MCF 10A (cell line): ENCODE measurements at regions not wholly inside any gene's neighbourhood (a gene's known extent, or its start where the extent isn't known, plus 50 kb on each side); places are given as distances from the start of the nearest gene placed in this dataset.

Experiments
- BruUV-seq: library from RNA; stranded (reverse); fragments of 400-500 nt; replicated peaks from 2 replicates; lab custom pipeline; 2021; lab: Mats Ljungman, UMichigan
- CTCF ChIA-PET: fragments of 300-600 bp; sonication (Branson Sonifier 250); formaldehyde crosslinking; extraction: SDS; loops from one replicate; lab custom pipeline; 2021; ENCODE audit warnings: antibody characterized with exemption, inconsistent platforms; lab: Yijun Ruan, JAX
- POLR2A ChIA-PET: fragments of 300-600, 350-650 bp; sonication (Branson Sonifier 250); formaldehyde crosslinking; extraction: SDS; loops from one replicate; lab custom pipeline; 2020; ENCODE audit warnings: antibody characterized with exemption, inconsistent platforms; lab: Yijun Ruan, JAX
- DNase-seq: peaks from one replicate; pipeline ENCODE4 v3.0.0-alpha.2; 2018; ENCODE audit not compliant: unreplicated experiment
- H3K27ac Mint-ChIP-seq: one replicate; pipeline ENCODE4 v1.8.0; 2022; ENCODE audit warnings: mild to moderate bottlenecking, low read depth, mixed read lengths; ENCODE audit not compliant: unreplicated experiment
- H3K27me3 Mint-ChIP-seq: one replicate; pipeline ENCODE4 v1.8.0; 2022; ENCODE audit warnings: mixed read lengths; ENCODE audit not compliant: insufficient read depth, unreplicated experiment
- H3K36me3 Mint-ChIP-seq: one replicate; pipeline ENCODE4 v1.8.0; 2022; ENCODE audit warnings: mild to moderate bottlenecking, moderate library complexity, mixed read lengths; ENCODE audit not compliant: insufficient read depth, unreplicated experiment
- H3K4me1 Mint-ChIP-seq: one replicate; pipeline ENCODE4 v1.8.0; 2022; ENCODE audit warnings: mixed read lengths; ENCODE audit not compliant: insufficient read depth, unreplicated experiment
- H3K4me3 Mint-ChIP-seq: one replicate; pipeline ENCODE4 v1.8.0; 2022; ENCODE audit warnings: mild to moderate bottlenecking, moderate library complexity, mixed read lengths; ENCODE audit not compliant: unreplicated experiment
- H3K9me3 Mint-ChIP-seq: one replicate; pipeline ENCODE4 v1.8.0; 2022; ENCODE audit warnings: mixed read lengths; ENCODE audit not compliant: unreplicated experiment
- CTCF ChIP-seq: fragments of 200-600 bp; IDR thresholded peaks from one replicate; pipeline ENCODE4 v1.8.0; 2022; ENCODE audit warnings: antibody characterized with exemption, mild to moderate bottlenecking; ENCODE audit not compliant: unreplicated experiment
- intact Hi-C: fragments of 100-400 bp; cut with micrococcal nuclease; formaldehyde crosslinking; loops from 2 replicates; pipeline ENCODE4 v1.14.1; 2022

- POLR2A ChIA-PET: interaction anchor here (2.2 kb wide), 1 partner anchor 12 kb away, joined by 4 read pairs; no protein-coding TSS in a partner anchor
- no TSS peak for BruUV-seq
- no peaks in the 10 kb centered on the region for H3K36me3 Mint-ChIP-seq
- peaks cover 83% of the 10 kb centered on the region for H3K27me3 Mint-ChIP-seq
- H3K27ac Mint-ChIP-seq: no peak overlapping the region
- DNase-seq: no peak
- H3K9me3 Mint-ChIP-seq: no peaks in the 10 kb centered on the region
- no peak for TF ChIP-seq CTCF
- no peak overlapping the region for H3K4me3 Mint-ChIP-seq
- no peaks in the 10 kb centered on the region for H3K4me1 Mint-ChIP-seq
- intact Hi-C loops: no loop called here
- CTCF ChIA-PET: interaction anchor here (1.2 kb wide), 1 partner anchor 599 kb away, joined by 4 read pairs; no protein-coding TSS in a partner anchor
Measured at GRCh38 chr2:235146871-235147565, 195.2 kb downstream of the SH3BP4 start.

- H3K4me1 Mint-ChIP-seq: no peaks in the 10 kb centered on the region
- H3K36me3 Mint-ChIP-seq: no peaks in the 10 kb centered on the region
- peaks cover 89% of the 10 kb centered on the region for H3K27me3 Mint-ChIP-seq
- intact Hi-C loops: no loop called here
- no TSS peak for BruUV-seq
- CTCF ChIA-PET: no interaction called here
- H3K9me3 Mint-ChIP-seq: no peaks in the 10 kb centered on the region
- TF ChIP-seq CTCF: no peak
- no peak overlapping the region for H3K4me3 Mint-ChIP-seq
- POLR2A ChIA-PET: no interaction called here
- no peak for DNase-seq
- H3K27ac Mint-ChIP-seq: no peak overlapping the region
Measured at GRCh38 chr2:235148201-235149170, 196.7 kb downstream of the SH3BP4 start.

GRCh38 chr2:235149240-235149659 is 197.4 kb downstream of the SH3BP4 start:
- ChIA-PET CTCF (no interaction called here), POLR2A (no interaction called here)
- H3K36me3 Mint-ChIP-seq: no peaks in the 10 kb centered on the region
- BruUV-seq: no TSS peak
- H3K9me3 Mint-ChIP-seq: no peaks in the 10 kb centered on the region
- no peak for TF ChIP-seq CTCF
- DNase-seq: no peak
- no peaks in the 10 kb centered on the region for H3K4me1 Mint-ChIP-seq
- H3K27me3 Mint-ChIP-seq: peaks cover 89% of the 10 kb centered on the region
- H3K27ac Mint-ChIP-seq: no peak overlapping the region
- H3K4me3 Mint-ChIP-seq: no peak overlapping the region
- intact Hi-C loops: no loop called here

- ChIA-PET CTCF (no interaction called here), POLR2A (no interaction called here)
- Mint-ChIP-seq H3K27me3 (peaks cover 89% of the 10 kb centered on the region), H3K36me3 (no peaks in the 10 kb centered on the region), H3K9me3 (no peaks in the 10 kb centered on the region), H3K4me3 (no peak overlapping the region), H3K4me1 (no peaks in the 10 kb centered on the region), H3K27ac (no peak overlapping the region)
- intact Hi-C loops: no loop called here
- BruUV-seq: no TSS peak
- no peak for DNase-seq
- TF ChIP-seq CTCF: no peak
Measured at GRCh38 chr2:235149736-235150135, 197.9 kb downstream of the SH3BP4 start.
